ENCODE measurements at regions not wholly inside any gene's neighbourhood (a gene's known extent, or its start where the extent isn't known, plus 50 kb on each side); places are given as distances from the start of the nearest gene placed in this dataset.

DNA sequence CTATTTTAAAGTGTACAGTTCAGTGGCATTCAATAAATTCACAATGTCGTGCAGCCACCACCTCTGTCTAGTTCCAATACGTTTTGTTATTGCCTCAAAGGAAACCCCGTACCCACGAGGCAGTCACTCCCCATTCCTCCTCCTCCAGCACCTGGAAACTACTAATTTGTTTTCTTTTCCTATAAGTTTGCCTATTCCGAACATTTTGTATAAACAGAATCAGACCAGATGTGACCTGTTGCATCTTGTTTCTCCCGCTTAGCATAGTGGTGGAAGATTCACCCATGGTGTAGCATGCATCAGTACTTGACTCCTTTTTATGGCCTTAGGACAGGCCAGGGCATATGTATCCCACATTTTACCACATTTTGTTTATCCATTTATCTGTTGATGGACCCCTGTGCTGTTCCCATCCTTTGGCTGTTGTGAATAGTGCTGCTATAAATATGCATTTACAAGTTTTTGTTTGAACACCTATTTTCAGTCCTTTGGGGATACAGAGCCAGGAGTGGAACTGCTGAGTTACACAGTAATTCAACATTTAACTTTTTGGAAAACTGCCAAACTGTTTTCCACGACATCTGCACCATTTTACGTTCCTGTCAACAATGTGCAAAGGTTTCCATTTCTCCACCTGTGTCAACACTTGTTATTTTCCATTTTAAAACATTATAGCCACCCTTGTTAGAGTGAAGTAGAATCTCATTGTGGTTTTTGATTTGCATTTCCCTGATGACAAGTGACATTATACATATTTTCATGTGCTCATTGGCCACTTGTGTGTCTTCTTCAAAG lies 57.8 kb upstream of the STX18 start:
- CTCF ChIA-PET, result no interaction called here
- H3K4me3 ChIP-seq (ENCODE audit: low read depth, low read length), result no peak overlapping the region
- TF ChIP-seq, protein P1, sequence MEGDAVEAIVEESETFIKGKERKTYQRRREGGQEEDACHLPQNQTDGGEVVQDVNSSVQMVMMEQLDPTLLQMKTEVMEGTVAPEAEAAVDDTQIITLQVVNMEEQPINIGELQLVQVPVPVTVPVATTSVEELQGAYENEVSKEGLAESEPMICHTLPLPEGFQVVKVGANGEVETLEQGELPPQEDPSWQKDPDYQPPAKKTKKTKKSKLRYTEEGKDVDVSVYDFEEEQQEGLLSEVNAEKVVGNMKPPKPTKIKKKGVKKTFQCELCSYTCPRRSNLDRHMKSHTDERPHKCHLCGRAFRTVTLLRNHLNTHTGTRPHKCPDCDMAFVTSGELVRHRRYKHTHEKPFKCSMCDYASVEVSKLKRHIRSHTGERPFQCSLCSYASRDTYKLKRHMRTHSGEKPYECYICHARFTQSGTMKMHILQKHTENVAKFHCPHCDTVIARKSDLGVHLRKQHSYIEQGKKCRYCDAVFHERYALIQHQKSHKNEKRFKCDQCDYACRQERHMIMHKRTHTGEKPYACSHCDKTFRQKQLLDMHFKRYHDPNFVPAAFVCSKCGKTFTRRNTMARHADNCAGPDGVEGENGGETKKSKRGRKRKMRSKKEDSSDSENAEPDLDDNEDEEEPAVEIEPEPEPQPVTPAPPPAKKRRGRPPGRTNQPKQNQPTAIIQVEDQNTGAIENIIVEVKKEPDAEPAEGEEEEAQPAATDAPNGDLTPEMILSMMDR (IDR thresholded peaks at IDR 0.05; ENCODE audit: insufficient read depth, low read length, missing control alignments), result no peak
- no peak for DNase-seq (ENCODE audit: low read depth, low spot score)
- POLR2A ChIA-PET, result no interaction called here

DNA sequence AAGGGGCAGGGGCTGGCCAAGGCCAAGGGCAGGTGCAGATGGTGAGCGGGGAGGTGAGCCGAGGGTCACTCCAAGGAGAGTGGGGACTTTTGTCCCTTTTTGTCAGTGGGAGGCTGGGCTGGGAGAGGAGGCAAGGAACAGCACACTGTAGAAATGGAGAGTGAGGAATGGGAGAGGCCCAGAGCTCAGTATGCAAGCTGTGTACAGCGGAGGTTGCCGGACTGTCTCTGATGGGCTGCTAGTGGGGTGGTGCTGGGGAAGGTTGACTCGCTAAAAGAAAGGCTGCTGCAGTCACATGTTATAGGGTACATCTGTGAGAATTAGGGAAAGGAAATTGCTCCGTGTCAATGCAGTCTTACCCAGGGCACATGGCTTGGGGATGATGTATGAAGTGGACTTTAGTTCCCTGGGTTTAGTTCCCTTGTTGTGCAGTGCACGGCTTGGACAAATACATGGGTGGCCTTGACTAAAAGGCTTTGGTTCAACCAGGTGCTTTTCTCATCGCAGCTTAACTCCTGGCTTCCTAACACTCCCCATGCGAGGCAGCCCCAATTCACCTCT lies 57.1 kb upstream of the STX18 start:
- POLR2A ChIA-PET, result no interaction called here

DNA sequence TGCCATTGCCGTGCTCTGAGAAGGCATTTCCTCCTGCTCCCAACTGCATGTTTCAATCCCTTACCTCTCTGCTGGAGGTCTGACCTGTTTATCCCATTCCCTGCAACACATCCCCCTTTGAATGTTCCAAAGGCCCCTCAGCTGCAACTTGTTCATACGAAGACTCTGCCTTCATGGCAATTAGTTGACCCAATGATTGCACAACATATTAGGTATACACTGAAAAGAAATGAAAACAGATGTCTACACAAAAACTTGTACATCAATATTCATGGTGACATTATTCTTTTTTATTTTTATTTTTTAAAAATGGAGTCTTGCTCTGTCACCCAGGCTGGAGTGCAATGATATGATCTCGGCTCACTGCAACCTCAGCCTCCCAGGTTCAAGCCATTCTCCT lies 54.9 kb upstream of the STX18 start:
- ChIA-PET CTCF (no interaction called here), POLR2A (no interaction called here)
- DNase-seq (ENCODE audit: low read depth, low spot score), result no peak
- TF ChIP-seq, protein P1 (IDR thresholded peaks at IDR 0.05; ENCODE audit: insufficient read depth, low read length, missing control alignments), result no peak
- H3K4me3 ChIP-seq (ENCODE audit: low read depth, low read length), result no peak overlapping the region

More for the DNA sequence above, 57.1 kb upstream of the STX18 start:
- no peak for DNase-seq (ENCODE audit: low read depth, low spot score)
- CTCF ChIA-PET, result no interaction called here
- TF ChIP-seq, protein P1 (IDR thresholded peaks at IDR 0.05; ENCODE audit: insufficient read depth, low read length, missing control alignments), result no peak
- H3K4me3 ChIP-seq (ENCODE audit: low read depth, low read length), result no peak overlapping the region

DNA sequence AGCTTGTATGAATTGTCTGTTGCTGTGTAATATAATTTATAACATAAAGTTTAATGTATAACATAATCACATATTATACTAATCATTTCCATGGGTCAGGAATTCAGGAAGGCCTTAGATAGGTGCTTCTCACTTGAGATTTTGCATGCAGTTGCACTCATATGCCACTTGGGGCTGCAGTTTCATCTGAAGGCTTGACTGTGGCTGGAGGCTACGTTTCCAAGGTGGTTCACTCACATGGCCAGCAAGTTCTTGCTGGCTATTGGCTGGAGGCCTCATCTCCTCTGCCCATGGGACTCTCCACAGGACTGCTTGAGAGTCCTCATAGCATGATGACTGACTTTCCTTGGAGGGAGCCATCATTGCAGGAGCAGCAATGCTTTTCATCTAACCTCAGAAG lies 53.4 kb upstream of the STX18 start:
- POLR2A ChIA-PET, result no interaction called here
- TF ChIP-seq, protein P1 (IDR thresholded peaks at IDR 0.05; ENCODE audit: insufficient read depth, low read length, missing control alignments), result no peak
- no peak overlapping the region for H3K4me3 ChIP-seq (ENCODE audit: low read depth, low read length)
- no peak for DNase-seq (ENCODE audit: low read depth, low spot score)
- CTCF ChIA-PET, result no interaction called here

DNA sequence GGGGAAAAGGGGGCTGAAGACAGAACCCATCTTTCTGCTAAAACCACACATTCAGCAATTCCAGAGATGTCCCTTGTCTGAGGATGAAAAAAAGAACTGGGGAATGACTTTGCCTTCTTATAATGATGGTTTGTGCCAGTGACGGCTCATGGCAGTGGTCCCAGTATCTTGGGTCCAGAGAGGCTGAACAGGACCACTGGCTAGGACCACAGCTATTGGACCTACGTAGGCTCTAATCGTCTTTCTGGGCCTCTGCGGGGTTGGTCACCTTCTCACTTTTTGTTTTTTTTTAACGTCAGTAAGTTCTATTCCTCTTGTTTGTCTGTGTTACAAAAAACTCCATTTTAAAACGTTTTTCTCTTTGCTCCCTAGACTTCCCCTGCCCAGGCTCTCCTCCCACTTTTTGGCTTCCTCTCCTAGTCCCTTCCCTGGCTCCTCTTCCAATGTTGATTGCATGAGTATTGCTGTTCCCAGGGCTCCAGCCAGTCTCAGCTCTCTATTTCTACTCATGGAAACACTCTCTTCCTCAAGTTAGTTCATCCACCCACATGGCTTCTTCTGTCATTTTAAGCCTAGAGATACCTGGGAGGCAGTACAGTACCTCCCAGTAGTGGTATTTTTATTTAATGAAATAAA lies 52.6 kb upstream of the STX18 start:
- DNase-seq (ENCODE audit: low read depth, low spot score), result no peak
- H3K4me3 ChIP-seq (ENCODE audit: low read depth, low read length), result no peak overlapping the region
- ChIA-PET POLR2A (no interaction called here), CTCF (no interaction called here)
- TF ChIP-seq, protein P1 (IDR thresholded peaks at IDR 0.05; ENCODE audit: insufficient read depth, low read length, missing control alignments), result no peak

DNA sequence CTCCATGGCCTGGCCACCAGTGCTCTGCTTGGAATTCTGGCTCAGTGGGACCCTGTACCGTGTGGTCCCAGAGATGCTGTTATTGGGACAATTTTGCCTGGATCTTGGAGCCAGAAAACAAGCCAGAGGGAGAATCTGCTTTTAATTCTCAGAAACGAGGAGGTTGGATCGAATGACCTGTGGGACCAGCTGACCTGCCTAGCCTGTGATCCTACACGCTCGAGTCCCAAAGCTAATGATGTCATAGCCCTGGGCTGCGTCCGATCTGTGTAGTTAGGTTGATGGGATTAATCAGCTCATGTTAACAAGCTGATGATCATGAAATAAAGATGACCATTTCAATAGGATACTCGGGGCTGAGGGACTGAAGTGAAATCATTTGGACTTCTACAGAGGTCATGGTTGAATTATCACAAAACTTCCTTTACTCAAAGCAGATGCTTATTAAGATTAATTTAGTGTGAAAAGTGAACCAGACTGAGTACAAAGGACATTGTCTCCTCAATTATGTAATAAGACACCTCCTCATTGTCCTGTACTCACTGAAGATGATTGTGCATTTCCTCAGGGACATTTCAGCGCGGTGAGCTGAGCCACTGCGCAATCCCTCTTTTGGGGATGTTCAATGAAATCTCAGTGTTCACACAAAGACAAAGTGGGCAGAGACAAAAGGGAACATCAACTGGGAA lies 51.9 kb upstream of the STX18 start:
- POLR2A ChIA-PET, result no interaction called here
- TF ChIP-seq, protein P1 (IDR thresholded peaks at IDR 0.05; ENCODE audit: insufficient read depth, low read length, missing control alignments), result no peak
- CTCF ChIA-PET, result no interaction called here
- DNase-seq (ENCODE audit: low read depth, low spot score), result no peak
- no peak overlapping the region for H3K4me3 ChIP-seq (ENCODE audit: low read depth, low read length)
